MM.1S (cell line): ENCODE measurements at regions not wholly inside any gene's neighbourhood (a gene's known extent, or its start where the extent isn't known, plus 50 kb on each side); places are given as distances from the start of the nearest gene placed in this dataset.
A peak's percentile ranks its signal among the peaks of the same experiment; 100 is the strongest.

Experiments used
- DNase-seq: peaks from one replicate; pipeline ENCODE4 v3.0.0-alpha.2; 2015
- H2AFZ ChIP-seq: fragments of 300-600 bp; sonication (generic); 2 replicates; pipeline ENCODE4 v1.6.0; 2016; ENCODE audit warnings: antibody characterized with exemption, low read length
- H3F3A ChIP-seq: fragments of 300-600 bp; sonication (generic); 2 replicates; pipeline ENCODE4 v1.6.1; 2016; ENCODE audit warnings: mild to moderate bottlenecking, antibody characterized with exemption, low read length, moderate library complexity, mixed read lengths; ENCODE audit not compliant: insufficient read depth
- H3K27ac ChIP-seq: fragments of 300-600 bp; sonication (generic); 2 replicates; pipeline ENCODE4 v1.5.1; 2016; ENCODE audit warnings: mild to moderate bottlenecking, low read length
- H3K27me3 ChIP-seq: fragments of 300-600 bp; sonication (generic); replicated peaks from 2 replicates; pipeline ENCODE4 v1.6.0; 2016; ENCODE audit warnings: low read length; ENCODE audit not compliant: insufficient read depth
- H3K36me3 ChIP-seq: fragments of 300-600 bp; sonication (generic); replicated peaks from 2 replicates; pipeline ENCODE4 v1.6.1; 2016; ENCODE audit warnings: mild to moderate bottlenecking, low read length, mixed read lengths; ENCODE audit not compliant: insufficient read depth
- H3K4me1 ChIP-seq: fragments of 300-600 bp; sonication (generic); 2 replicates; pipeline ENCODE4 v1.6.1; 2016; ENCODE audit warnings: low read length, mixed read lengths
- H3K4me2 ChIP-seq: fragments of 300-600 bp; sonication (generic); 2 replicates; pipeline ENCODE4 v1.6.0; 2016; ENCODE audit warnings: low read depth, low read length
- H3K4me3 ChIP-seq: fragments of 300-600 bp; sonication (generic); 2 replicates; pipeline ENCODE4 v1.5.1; 2016; ENCODE audit warnings: low read length, mixed read lengths
- H3K79me2 ChIP-seq: fragments of 300-600 bp; sonication (generic); 2 replicates; pipeline ENCODE4 v1.6.1; 2016; ENCODE audit warnings: mixed run types, low read length, mixed read lengths
- H3K9ac ChIP-seq: fragments of 300-600 bp; sonication (generic); 2 replicates; pipeline ENCODE4 v1.6.1; 2016; ENCODE audit warnings: low read length, mixed read lengths
- H3K9me2 ChIP-seq: fragments of 300-600 bp; sonication (generic); replicated peaks from 2 replicates; pipeline ENCODE4 v1.6.1; 2016; ENCODE audit warnings: mild to moderate bottlenecking, low read length, mixed read lengths; ENCODE audit not compliant: insufficient read depth
- H3K9me3 ChIP-seq: fragments of 300-600 bp; sonication (generic); replicated peaks from 2 replicates; pipeline ENCODE4 v1.6.1; 2016; ENCODE audit warnings: mild to moderate bottlenecking, low read length, mixed read lengths; ENCODE audit not compliant: insufficient read depth
- H4K20me1 ChIP-seq: fragments of 300-600 bp; sonication (generic); 2 replicates; pipeline ENCODE4 v1.6.1; 2016; ENCODE audit warnings: mild to moderate bottlenecking, low read length, moderate library complexity, mixed read lengths; ENCODE audit not compliant: insufficient read depth
- CTCF ChIP-seq: fragments of 300-600 bp; sonication (generic); IDR thresholded peaks from 2 replicates; pipeline ENCODE4 v1.5.1; 2016; ENCODE audit warnings: antibody characterized with exemption, low read length, mixed read lengths
- EZH2 ChIP-seq: fragments of 300-600 bp; sonication (generic); optimal IDR thresholded peaks from 2 replicates; pipeline ENCODE3; 2017; ENCODE audit warnings: low read depth, mild to moderate bottlenecking, antibody characterized with exemption, low read length, mixed read lengths
- EZH2phosphoT487 ChIP-seq: fragments of 300-600 bp; sonication (generic); IDR thresholded peaks from 2 replicates; pipeline ENCODE4 v1.6.1; 2018; ENCODE audit warnings: antibody characterized with exemption, low read length

GRCh38 chr13:39263033-39263432 lies 224.8 kb downstream of the NHLRC3 start:
- Histone ChIP-seq H3K27me3 (no peaks in the 10 kb centered on the region), H3K4me2 (no peak overlapping the region), H3F3A (no peaks in the 10 kb centered on the region), H3K4me1 (peaks cover 3% of the 10 kb centered on the region), H3K27ac (no peak overlapping the region), H3K4me3 (no peak overlapping the region), H3K9me2 (no peaks in the 10 kb centered on the region), H2AFZ (no peak overlapping the region), H3K9ac (no peak overlapping the region), H3K79me2 (no peaks in the 10 kb centered on the region), H3K36me3 (no peaks in the 10 kb centered on the region), H4K20me1 (no peaks in the 10 kb centered on the region), H3K9me3 (no peaks in the 10 kb centered on the region)
- DNase-seq, result peak; percentile 21
- TF ChIP-seq EZH2phosphoT487 (no peak), CTCF (peak; percentile 46)

GRCh38 chr13:39263531-39263930 lies 225.3 kb downstream of the NHLRC3 start:
- Histone ChIP-seq H3K4me2 (no peak overlapping the region), H3K9ac (no peak overlapping the region), H3K36me3 (no peaks in the 10 kb centered on the region), H3F3A (no peaks in the 10 kb centered on the region), H2AFZ (no peak overlapping the region), H3K9me3 (no peaks in the 10 kb centered on the region), H3K27me3 (no peaks in the 10 kb centered on the region), H3K9me2 (no peaks in the 10 kb centered on the region), H3K27ac (no peak overlapping the region), H4K20me1 (no peaks in the 10 kb centered on the region), H3K4me3 (no peak overlapping the region), H3K79me2 (no peaks in the 10 kb centered on the region), H3K4me1 (peaks cover 5% of the 10 kb centered on the region)
- TF ChIP-seq EZH2phosphoT487, result no peak
- no peak for TF ChIP-seq CTCF
- TF ChIP-seq EZH2, result no peak
- DNase-seq, result no peak

- no peaks in the 10 kb centered on the region for H3K9me3 ChIP-seq
- no peak overlapping the region for H3K4me2 ChIP-seq
- H3K79me2 ChIP-seq, result no peaks in the 10 kb centered on the region
- TF ChIP-seq CTCF (no peak), EZH2 (no peak), EZH2phosphoT487 (no peak)
- no peak overlapping the region for H3K27ac ChIP-seq
- H3K27me3 ChIP-seq, result no peaks in the 10 kb centered on the region
- no peaks in the 10 kb centered on the region for H3K9me2 ChIP-seq
- no peaks in the 10 kb centered on the region for H4K20me1 ChIP-seq
- H3K4me1 ChIP-seq, result peaks cover 10% of the 10 kb centered on the region
- no peak overlapping the region for H2AFZ ChIP-seq
- no peak for DNase-seq
- no peak overlapping the region for H3K9ac ChIP-seq
- no peaks in the 10 kb centered on the region for H3F3A ChIP-seq
- H3K4me3 ChIP-seq, result no peak overlapping the region
- no peaks in the 10 kb centered on the region for H3K36me3 ChIP-seq
Observed at GRCh38 chr13:39266426-39266825, 228.2 kb downstream of the NHLRC3 start.
